K562 (cell line): ENCODE measurements at regions not wholly inside any gene's neighbourhood (a gene's known extent, or its start where the extent isn't known, plus 50 kb on each side); places are given as distances from the start of the nearest gene placed in this dataset.

ENCODE experiments used
- ATAC-seq: fragments of 200-7000 bp; cut with Tn5 transposase; 3 replicates; pipeline ENCODE4 v1.9.1; 2020; ENCODE audit warnings: moderate library complexity
- BruUV-seq: library from RNA; stranded (reverse); fragments of 400-500 nt; replicated peaks from 2 replicates; lab custom pipeline; 2021; lab: Mats Ljungman, UMichigan
- CTCF ChIA-PET: fragments of 300-600 bp; formaldehyde crosslinking; extraction: SDS; loops from one replicate; lab custom pipeline; 2021; ENCODE audit warnings: low intra/inter-chr PET ratio; lab: Yijun Ruan, JAX
- POLR2A ChIA-PET: fragments of 300-600, 350-650 bp; sonication (Branson Sonifier 250); formaldehyde crosslinking; extraction: SDS; loops from one replicate; lab custom pipeline; 2021; ENCODE audit warnings: antibody characterized with exemption, inconsistent platforms; lab: Yijun Ruan, JAX
- DNase-seq, 4 experiments: peaks; one replicate each; pipeline versions ENCODE4 v3.0.0 to v3.0.0-alpha.2; 2011 to 2018; ENCODE audit warnings: low spot score in 3 of 4, mixed read lengths in 3 of 4; ENCODE audit errors: extremely low read depth in 1 of 4
- FAIRE-seq: peaks from 2 replicates; lab custom pipeline; 2011; peaks lifted over from hg19 to GRCh38; lab: Jason Lieb, UNC
- H2AFZ ChIP-seq: 2 replicates; pipeline ENCODE4 v1.6.0; 2011; ENCODE audit warnings: low read depth, low read length, control low read depth, inconsistent platforms
- H3K27ac ChIP-seq: fragments of 200-600 bp; 3 replicates; pipeline ENCODE4 v1.8.0; 2011; ENCODE audit warnings: low read depth, mild to moderate bottlenecking, control low read depth, inconsistent platforms, low read length, moderate library complexity, mixed read lengths; ENCODE audit errors: extremely low read depth
- H3K27me3 ChIP-seq, 2 experiments: fragments of 300-600 bp in 1 of 2; 2 replicates in 1 of 2; 3 replicates in 1 of 2; pipeline versions ENCODE4 v1.6.0 to v1.8.0; 2011; ENCODE audit warnings: inconsistent platforms in 2 of 2, low read length in 2 of 2, mild to moderate bottlenecking in 1 of 2, mixed read lengths in 1 of 2, moderate library complexity in 1 of 2; ENCODE audit not compliant: control insufficient read depth in 2 of 2, insufficient read depth in 2 of 2
- H3K36me3 ChIP-seq: fragments of 300-600 bp; 3 replicates; pipeline ENCODE4 v1.8.0; 2011; ENCODE audit warnings: mild to moderate bottlenecking, low read length, inconsistent platforms; ENCODE audit not compliant: control insufficient read depth, insufficient read depth
- H3K4me1 ChIP-seq, 2 experiments: fragments of 200-600 bp in 1 of 2; replicated peaks in 1 of 2; 2 replicates in 1 of 2; 3 replicates in 1 of 2; pipeline versions ENCODE4 v1.5.1 to v1.8.0; 2011; ENCODE audit warnings: inconsistent platforms in 2 of 2, low read length in 2 of 2, mild to moderate bottlenecking in 1 of 2, mixed read lengths in 1 of 2, moderate library complexity in 1 of 2; ENCODE audit not compliant: control insufficient read depth in 2 of 2, insufficient read depth in 2 of 2
- H3K4me2 ChIP-seq: 2 replicates; pipeline ENCODE4 v1.6.1; 2011; ENCODE audit warnings: low read length, control low read depth, inconsistent platforms, mixed read lengths; ENCODE audit not compliant: insufficient read depth
- H3K4me3 ChIP-seq: fragments of 200-600 bp; sonication (generic), shearing (Covaris generic); 2 replicates; pipeline ENCODE4 v1.5.1; 2016; ENCODE audit warnings: control low read depth, inconsistent platforms
- H3K79me2 ChIP-seq: fragments of 200-600 bp; 3 replicates; pipeline ENCODE4 v1.8.0; 2011; ENCODE audit warnings: low read length, inconsistent platforms; ENCODE audit not compliant: control insufficient read depth, insufficient read depth
- H3K9ac ChIP-seq, 2 experiments: 2 replicates each; pipeline versions ENCODE4 v1.6.0 to v1.6.1; 2011; ENCODE audit warnings: low read depth in 2 of 2, low read length in 2 of 2, control low read depth in 1 of 2, inconsistent platforms in 1 of 2, mild to moderate bottlenecking in 1 of 2, mixed read lengths in 1 of 2; ENCODE audit not compliant: insufficient read depth in 1 of 2
- H3K9me1 ChIP-seq: one replicate; pipeline ENCODE4 v1.6.0; 2011; ENCODE audit warnings: inconsistent platforms, mild to moderate bottlenecking, low read length, moderate library complexity; ENCODE audit not compliant: control insufficient read depth, insufficient read depth
- H3K9me3 ChIP-seq: replicated peaks from 2 replicates; pipeline ENCODE4 v1.5.1; 2011; ENCODE audit warnings: low read depth, low read length, inconsistent platforms; ENCODE audit not compliant: control insufficient read depth, insufficient read depth
- H4K20me1 ChIP-seq: replicated peaks from 2 replicates; pipeline ENCODE4 v1.6.1; 2011; ENCODE audit warnings: low read length, inconsistent platforms, mixed read lengths; ENCODE audit not compliant: control insufficient read depth, insufficient read depth
- BCOR ChIP-seq: fragments of 450-650 bp; IDR thresholded peaks from 2 replicates; pipeline ENCODE4 v1.6.1; 2016
- CEBPG ChIP-seq, 3 experiments: fragments of 200-800 bp in 1 of 3; sonication (Bioruptor generic) in 1 of 3; sonication (generic) in 1 of 3; formaldehyde crosslinking in 1 of 3; IDR thresholded peaks in 2 of 3; conservative IDR thresholded peaks in 1 of 3; 2 replicates each; pipeline versions ENCODE4 v1.6.1 to v1.8.0; 2016 to 2022; ENCODE audit warnings: missing compliant biosample characterization in 2 of 3, missing genetic modification characterization in 2 of 3, mild to moderate bottlenecking in 1 of 3, missing genetic modification reagents in 1 of 3
- CHD2 ChIP-seq: IDR thresholded peaks from 2 replicates; pipeline ENCODE4 v1.6.1; 2011; ENCODE audit warnings: low read depth, low read length
- MBD2 ChIP-seq: sonication (generic); IDR thresholded peaks from 2 replicates; pipeline ENCODE4 v1.6.1; 2016; ENCODE audit warnings: low read depth, borderline replicate concordance
- MCM3 ChIP-seq: fragments of 450-650 bp; IDR thresholded peaks from 2 replicates; pipeline ENCODE4 v1.6.1; 2016
- MYC ChIP-seq, 2 experiments: fragments of 250-450 bp in 1 of 2; sonication (Bioruptor Pico) in 1 of 2; IDR thresholded peaks; 2 replicates each; pipeline versions ENCODE4 v1.5.1 to v1.6.1; 2012 to 2021; ENCODE audit warnings: low read depth in 2 of 2, borderline replicate concordance in 1 of 2, improper control_type of control experiment in 1 of 2, low read length in 1 of 2, mild to moderate bottlenecking in 1 of 2, moderate library complexity in 1 of 2
- NCOR1 ChIP-seq: fragments of 450-650 bp; IDR thresholded peaks from 2 replicates; pipeline ENCODE4 v1.6.1; 2016; ENCODE audit warnings: mild to moderate bottlenecking, moderate library complexity
- NFIX ChIP-seq: fragments of 250-450 bp; sonication (Bioruptor Pico); IDR thresholded peaks from 2 replicates; pipeline ENCODE4 v1.4.0; 2020; ENCODE audit warnings: low read depth, mild to moderate bottlenecking, moderate library complexity
- NFXL1 ChIP-seq: fragments of 450-650 bp; formaldehyde crosslinking; IDR thresholded peaks from 2 replicates; pipeline ENCODE4 v1.4.0; 2021; ENCODE audit warnings: mild to moderate bottlenecking
- NR2C1 ChIP-seq, 2 experiments: fragments of 450-650 bp; IDR thresholded peaks; 2 replicates each; pipeline ENCODE4 v1.6.1; 2017; ENCODE audit warnings: mild to moderate bottlenecking in 2 of 2, antibody characterized with exemption in 1 of 2, inconsistent platforms in 1 of 2, missing compliant biosample characterization in 1 of 2, missing genetic modification characterization in 1 of 2
- RCOR1 ChIP-seq, 2 experiments: IDR thresholded peaks; 2 replicates each; pipeline ENCODE4 v1.6.1; 2012; ENCODE audit warnings: low read depth in 2 of 2, low read length in 2 of 2, borderline replicate concordance in 1 of 2, improper control_type of control experiment in 1 of 2
- SOX6 ChIP-seq: fragments of 450-650 bp; IDR thresholded peaks from 2 replicates; pipeline ENCODE4 v1.6.1; 2014; ENCODE audit warnings: mild to moderate bottlenecking
- STAG1 ChIP-seq: sonication (generic); formaldehyde crosslinking; IDR thresholded peaks from 2 replicates; pipeline ENCODE4 v1.5.0; 2020; ENCODE audit warnings: missing genetic modification reagents, borderline replicate concordance
- U2AF2 ChIP-seq: fragments of 200-400 bp; formaldehyde crosslinking; optimal IDR thresholded peaks from 2 replicates; pipeline ENCODE3; 2017; ENCODE audit warnings: low read depth, mild to moderate bottlenecking, low read length
- ZNF217 ChIP-seq: sonication (generic); formaldehyde crosslinking; IDR thresholded peaks from 2 replicates; pipeline ENCODE4 v1.8.0; 2022; ENCODE audit warnings: mild to moderate bottlenecking, missing genetic modification reagents
- ZNF282 ChIP-seq: sonication (generic); formaldehyde crosslinking; IDR thresholded peaks from 2 replicates; pipeline ENCODE4 v1.8.1; 2023; ENCODE audit warnings: missing genetic modification reagents
- WGBS: fragments of 100-300 bp; shearing (Covaris generic); methylation state at CpG from one replicate; pipeline ENCODE4 v1.1.6; 2016; ENCODE audit warnings: low coverage, mixed read lengths; ENCODE audit not compliant: insufficient coverage; ENCODE audit errors: missing lambda C conversion rate; 5-methylcytosine and 5-hydroxymethylcytosine counted together
- in situ Hi-C: fragments of 300-500 bp; cut with MboI; formaldehyde crosslinking; loops from 4 replicates; pipeline ENCODE4 v1.15.0; 2018; ENCODE audit warnings: inconsistent platforms, mixed read lengths
- intact Hi-C: fragments of 100-400 bp; cut with micrococcal nuclease; formaldehyde crosslinking; loops from 2 replicates; pipeline ENCODE4 v1.14.2; 2022
- TF ChIP-seq, protein P1 (sequence below): fragments of 450-650 bp; formaldehyde crosslinking; IDR thresholded peaks from 2 replicates; pipeline ENCODE4 v1.4.0; 2020; ENCODE audit warnings: mild to moderate bottlenecking
- TF ChIP-seq, protein P2 (sequence below): fragments of 150-350 bp; conservative IDR thresholded peaks from 2 replicates; pipeline ENCODE4 v1.6.1; 2014; ENCODE audit warnings: low read length
- TF ChIP-seq, protein P3 (sequence below): fragments of 450-650 bp; formaldehyde crosslinking; IDR thresholded peaks from 2 replicates; pipeline ENCODE4 v1.4.0; 2022; ENCODE audit warnings: missing genetic modification characterization

DNA sequence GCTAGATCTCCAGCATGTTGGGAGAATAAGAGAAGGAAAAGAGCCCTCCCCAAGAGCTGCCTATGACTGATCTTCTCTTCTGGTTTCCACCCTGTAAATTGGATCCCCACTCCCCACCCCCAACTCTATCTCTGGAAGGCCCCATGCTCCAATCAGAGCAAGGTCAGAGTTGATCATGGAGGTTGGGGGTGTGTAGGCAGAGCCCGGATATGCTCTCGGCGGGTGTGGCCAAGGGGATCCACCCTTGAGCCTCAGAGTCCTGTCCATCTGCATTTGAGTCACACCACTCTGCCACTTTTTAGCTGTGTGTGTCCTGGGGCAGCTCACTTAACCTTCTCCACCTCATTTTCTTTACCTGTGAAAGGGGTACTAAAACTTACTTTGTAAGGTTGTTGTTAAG lies 79.5 kb downstream of the NAV1 start:
- 0% methylated on average over 3 of the region's 3 CpGs for WGBS
- H3K79me2 ChIP-seq = no peaks in the 10 kb centered on the region
- H3K9me3 ChIP-seq = no peaks in the 10 kb centered on the region
- H3K27ac ChIP-seq = no peak overlapping the region
- H3K9me1 ChIP-seq = no peaks in the 10 kb centered on the region
- peaks cover 8% of the 10 kb centered on the region in 2 experiments for H3K4me1 ChIP-seq
- ChIA-PET POLR2A (interaction anchor here (0.7 to 4.2 kb wide), 4 partner anchors 9 to 497 kb away, joined by 3 to 18 read pairs (median 4); no protein-coding TSS in a partner anchor), CTCF (no interaction called here)
- H2AFZ ChIP-seq = no peak overlapping the region
- peaks cover 0 to 7% of the 10 kb centered on the region in 2 experiments; a peak in 1 of 5 replicates for H3K27me3 ChIP-seq
- BruUV-seq = no TSS peak
- no peaks in the 10 kb centered on the region for H3K36me3 ChIP-seq
- H4K20me1 ChIP-seq = no peaks in the 10 kb centered on the region
- DNase-seq = peak in 3 of 4 experiments; percentile 41 to 51 (median 43)
- H3K4me3 ChIP-seq = no peak overlapping the region
- intact Hi-C loops = no loop called here
- H3K4me2 ChIP-seq = no peak overlapping the region
- in situ Hi-C loops = no loop called here
- FAIRE-seq = no peak
- H3K9ac ChIP-seq = no peak overlapping the region
- peak; percentile 61 for ATAC-seq
- TF ChIP-seq NFIX (CRISPR knock-in tag) = no peak
- no peak for TF ChIP-seq NFXL1
- TF ChIP-seq ZNF217 (CRISPR knock-in tag) = no peak
- no peak for TF ChIP-seq SOX6
- TF ChIP-seq, protein P1, sequence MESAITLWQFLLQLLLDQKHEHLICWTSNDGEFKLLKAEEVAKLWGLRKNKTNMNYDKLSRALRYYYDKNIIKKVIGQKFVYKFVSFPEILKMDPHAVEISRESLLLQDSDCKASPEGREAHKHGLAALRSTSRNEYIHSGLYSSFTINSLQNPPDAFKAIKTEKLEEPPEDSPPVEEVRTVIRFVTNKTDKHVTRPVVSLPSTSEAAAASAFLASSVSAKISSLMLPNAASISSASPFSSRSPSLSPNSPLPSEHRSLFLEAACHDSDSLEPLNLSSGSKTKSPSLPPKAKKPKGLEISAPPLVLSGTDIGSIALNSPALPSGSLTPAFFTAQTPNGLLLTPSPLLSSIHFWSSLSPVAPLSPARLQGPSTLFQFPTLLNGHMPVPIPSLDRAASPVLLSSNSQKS (CRISPR knock-in tag) = no peak
- TF ChIP-seq U2AF2 = no peak
- TF ChIP-seq ZNF282 = no peak
- TF ChIP-seq, protein P2, sequence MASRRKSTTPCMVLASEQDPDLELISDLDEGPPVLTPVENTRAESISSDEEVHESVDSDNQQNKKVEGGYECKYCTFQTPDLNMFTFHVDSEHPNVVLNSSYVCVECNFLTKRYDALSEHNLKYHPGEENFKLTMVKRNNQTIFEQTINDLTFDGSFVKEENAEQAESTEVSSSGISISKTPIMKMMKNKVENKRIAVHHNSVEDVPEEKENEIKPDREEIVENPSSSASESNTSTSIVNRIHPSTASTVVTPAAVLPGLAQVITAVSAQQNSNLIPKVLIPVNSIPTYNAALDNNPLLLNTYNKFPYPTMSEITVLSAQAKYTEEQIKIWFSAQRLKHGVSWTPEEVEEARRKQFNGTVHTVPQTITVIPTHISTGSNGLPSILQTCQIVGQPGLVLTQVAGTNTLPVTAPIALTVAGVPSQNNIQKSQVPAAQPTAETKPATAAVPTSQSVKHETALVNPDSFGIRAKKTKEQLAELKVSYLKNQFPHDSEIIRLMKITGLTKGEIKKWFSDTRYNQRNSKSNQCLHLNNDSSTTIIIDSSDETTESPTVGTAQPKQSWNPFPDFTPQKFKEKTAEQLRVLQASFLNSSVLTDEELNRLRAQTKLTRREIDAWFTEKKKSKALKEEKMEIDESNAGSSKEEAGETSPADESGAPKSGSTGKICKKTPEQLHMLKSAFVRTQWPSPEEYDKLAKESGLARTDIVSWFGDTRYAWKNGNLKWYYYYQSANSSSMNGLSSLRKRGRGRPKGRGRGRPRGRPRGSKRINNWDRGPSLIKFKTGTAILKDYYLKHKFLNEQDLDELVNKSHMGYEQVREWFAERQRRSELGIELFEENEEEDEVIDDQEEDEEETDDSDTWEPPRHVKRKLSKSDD = no peak
- no peak for TF ChIP-seq NCOR1
- peak in 1 of 2 experiments; percentile 84; a peak in 2 of 4 replicates for TF ChIP-seq RCOR1 (IDR thresholded peaks at IDR 0.05; ENCODE audit: borderline replicate concordance in 1 of 2, low read depth in 2 of 2, low read length in 2 of 2)
- no peak for TF ChIP-seq MYC (IDR thresholded peaks at IDR 0.05; ENCODE audit: low read depth, low read length)
- TF ChIP-seq MYC (CRISPR knock-in tag; IDR thresholded peaks at IDR 0.05; ENCODE audit: borderline replicate concordance, low read depth) = no peak
- TF ChIP-seq CEBPG (CRISPR knock-in tag; IDR thresholded peaks at IDR 0.05) = no peak
- TF ChIP-seq CEBPG (tag; conservative IDR thresholded peaks at IDR 0.05 in 1 of 2, IDR thresholded peaks at IDR 0.05 in 1 of 2) = no peak
- no peak for TF ChIP-seq NR2C1 (IDR thresholded peaks at IDR 0.05)
- TF ChIP-seq NR2C1 (tag; IDR thresholded peaks at IDR 0.05) = peak; percentile 65
- no peak for TF ChIP-seq BCOR
- TF ChIP-seq, protein P3, sequence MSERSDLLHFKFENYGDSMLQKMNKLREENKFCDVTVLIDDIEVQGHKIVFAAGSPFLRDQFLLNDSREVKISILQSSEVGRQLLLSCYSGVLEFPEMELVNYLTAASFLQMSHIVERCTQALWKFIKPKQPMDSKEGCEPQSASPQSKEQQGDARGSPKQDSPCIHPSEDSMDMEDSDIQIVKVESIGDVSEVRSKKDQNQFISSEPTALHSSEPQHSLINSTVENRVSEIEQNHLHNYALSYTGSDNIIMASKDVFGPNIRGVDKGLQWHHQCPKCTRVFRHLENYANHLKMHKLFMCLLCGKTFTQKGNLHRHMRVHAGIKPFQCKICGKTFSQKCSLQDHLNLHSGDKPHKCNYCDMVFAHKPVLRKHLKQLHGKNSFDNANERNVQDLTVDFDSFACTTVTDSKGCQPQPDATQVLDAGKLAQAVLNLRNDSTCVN (CRISPR knock-in tag) = no peak
- no peak for TF ChIP-seq STAG1 (CRISPR knock-in tag)
- 0 out of 2 replicates have a peak, but pooled peaks have one; percentile 13 for TF ChIP-seq MBD2
- TF ChIP-seq CHD2 = no peak
- TF ChIP-seq MCM3 = no peak
